H1 (cell line): ENCODE measurements at regions not wholly inside any gene's neighbourhood (a gene's known extent, or its start where the extent isn't known, plus 50 kb on each side); places are given as distances from the start of the nearest gene placed in this dataset.

Source experiments
- SIN3A ChIP-seq, 2 experiments: IDR thresholded peaks in 1 of 2; conservative IDR thresholded peaks in 1 of 2; 2 replicates each; pipeline ENCODE4 v1.6.1; 2011 to 2012; ENCODE audit warnings: low read length in 2 of 2, improper control_type of control experiment in 1 of 2, low read depth in 1 of 2, mild to moderate bottlenecking in 1 of 2

GRCh38 chr15:89387140-89387903, 52.7 kb upstream of the POLG start (continued):
- no peak for TF ChIP-seq SIN3A (conservative IDR thresholded peaks at IDR 0.05 in 1 of 2, IDR thresholded peaks at IDR 0.05 in 1 of 2; ENCODE audit: low read depth in 1 of 2, low read length in 2 of 2)
